ENCODE measurements at regions not wholly inside any gene's neighbourhood (a gene's known extent, or its start where the extent isn't known, plus 50 kb on each side); places are given as distances from the start of the nearest gene placed in this dataset.

DNA sequence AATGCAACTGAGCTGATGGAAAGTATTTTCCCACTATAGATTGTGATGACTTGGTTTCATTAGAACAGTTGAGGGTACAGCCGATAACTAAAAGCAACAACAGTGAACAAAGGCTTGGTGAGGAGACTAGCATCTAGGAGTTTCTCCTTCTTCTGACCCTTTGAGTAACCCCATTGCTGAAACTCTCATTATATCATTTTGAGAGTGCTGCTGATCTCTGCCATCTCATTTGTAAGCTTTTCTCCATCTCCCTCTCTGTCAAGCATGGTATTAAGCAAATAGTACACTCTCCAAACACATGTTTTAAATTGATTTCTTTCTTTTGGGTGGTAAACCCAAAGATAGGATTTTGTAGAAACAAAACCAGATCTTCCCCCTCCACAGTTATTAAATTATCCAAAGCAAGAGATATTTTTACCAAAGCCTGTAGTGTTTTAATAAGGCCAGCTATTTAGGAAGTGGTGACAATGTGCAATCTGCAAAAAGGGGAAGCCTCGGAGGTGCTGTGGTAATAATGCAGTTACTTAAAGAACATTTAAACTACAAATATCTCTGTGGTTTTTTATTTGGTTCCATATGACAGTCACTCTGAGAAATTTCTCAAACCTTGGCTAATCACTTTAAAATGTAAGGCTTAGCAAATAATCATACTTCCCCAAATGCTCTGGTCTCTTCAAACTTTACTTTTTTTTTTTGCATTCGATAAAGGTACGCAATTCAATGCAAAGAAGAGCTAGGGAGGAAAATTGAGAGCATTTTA lies 287.5 kb downstream of the HLX start (continued):
- TF ChIP-seq CEBPB (IDR thresholded peaks at IDR 0.05; ENCODE audit: borderline replicate concordance in 1 of 2, low read depth in 2 of 2, low read length in 2 of 2) = no peak; a peak in 1 of 4 replicates
- TF ChIP-seq NRF1 (conservative IDR thresholded peaks at IDR 0.05; ENCODE audit: low read depth, low read length) = no peak
- TF ChIP-seq KLF5 (IDR thresholded peaks at IDR 0.05; ENCODE audit: partially characterized antibody) = no peak
- TF ChIP-seq ZNF217 (IDR thresholded peaks at IDR 0.05) = peak; percentile 92
- TF ChIP-seq SIN3A (IDR thresholded peaks at IDR 0.05; ENCODE audit: low read depth, low read length) = no peak
- TF ChIP-seq CBX3 (IDR thresholded peaks at IDR 0.05; ENCODE audit: borderline replicate concordance, low read depth) = no peak
- TF ChIP-seq, protein P1, sequence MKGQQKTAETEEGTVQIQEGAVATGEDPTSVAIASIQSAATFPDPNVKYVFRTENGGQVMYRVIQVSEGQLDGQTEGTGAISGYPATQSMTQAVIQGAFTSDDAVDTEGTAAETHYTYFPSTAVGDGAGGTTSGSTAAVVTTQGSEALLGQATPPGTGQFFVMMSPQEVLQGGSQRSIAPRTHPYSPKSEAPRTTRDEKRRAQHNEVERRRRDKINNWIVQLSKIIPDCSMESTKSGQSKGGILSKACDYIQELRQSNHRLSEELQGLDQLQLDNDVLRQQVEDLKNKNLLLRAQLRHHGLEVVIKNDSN (IDR thresholded peaks at IDR 0.05; ENCODE audit: borderline replicate concordance, extremely low read length, insufficient read depth, low read depth, low read length) = no peak
- 0 out of 2 replicates have a peak, but pooled peaks have one; percentile 32 for TF ChIP-seq GABPA (IDR thresholded peaks at IDR 0.05; ENCODE audit: low read depth)
- TF ChIP-seq RELA (IDR thresholded peaks at IDR 0.05; ENCODE audit: borderline replicate concordance, partially characterized antibody) = no peak
- TF ChIP-seq BMI1 (IDR thresholded peaks at IDR 0.05; ENCODE audit: borderline replicate concordance) = peak; percentile 61; the same call in 1 of the 2 replicates
- TF ChIP-seq LARP7 (IDR thresholded peaks at IDR 0.05) = no peak
- TF ChIP-seq POU2F2 (IDR thresholded peaks at IDR 0.05; ENCODE audit: borderline replicate concordance, low read depth, low read length) = peak; percentile 32; the same call in 1 of the 3 replicates
- peak; percentile 93 for TF ChIP-seq RUNX3 (IDR thresholded peaks at IDR 0.05; ENCODE audit: low read length)
- no peak for TF ChIP-seq KDM1A (IDR thresholded peaks at IDR 0.05; ENCODE audit: borderline replicate concordance)
- peak; percentile 98 for TF ChIP-seq SPI1 (IDR thresholded peaks at IDR 0.05; ENCODE audit: borderline replicate concordance, insufficient read depth, low read depth, low read length)
- TF ChIP-seq, protein P2, sequence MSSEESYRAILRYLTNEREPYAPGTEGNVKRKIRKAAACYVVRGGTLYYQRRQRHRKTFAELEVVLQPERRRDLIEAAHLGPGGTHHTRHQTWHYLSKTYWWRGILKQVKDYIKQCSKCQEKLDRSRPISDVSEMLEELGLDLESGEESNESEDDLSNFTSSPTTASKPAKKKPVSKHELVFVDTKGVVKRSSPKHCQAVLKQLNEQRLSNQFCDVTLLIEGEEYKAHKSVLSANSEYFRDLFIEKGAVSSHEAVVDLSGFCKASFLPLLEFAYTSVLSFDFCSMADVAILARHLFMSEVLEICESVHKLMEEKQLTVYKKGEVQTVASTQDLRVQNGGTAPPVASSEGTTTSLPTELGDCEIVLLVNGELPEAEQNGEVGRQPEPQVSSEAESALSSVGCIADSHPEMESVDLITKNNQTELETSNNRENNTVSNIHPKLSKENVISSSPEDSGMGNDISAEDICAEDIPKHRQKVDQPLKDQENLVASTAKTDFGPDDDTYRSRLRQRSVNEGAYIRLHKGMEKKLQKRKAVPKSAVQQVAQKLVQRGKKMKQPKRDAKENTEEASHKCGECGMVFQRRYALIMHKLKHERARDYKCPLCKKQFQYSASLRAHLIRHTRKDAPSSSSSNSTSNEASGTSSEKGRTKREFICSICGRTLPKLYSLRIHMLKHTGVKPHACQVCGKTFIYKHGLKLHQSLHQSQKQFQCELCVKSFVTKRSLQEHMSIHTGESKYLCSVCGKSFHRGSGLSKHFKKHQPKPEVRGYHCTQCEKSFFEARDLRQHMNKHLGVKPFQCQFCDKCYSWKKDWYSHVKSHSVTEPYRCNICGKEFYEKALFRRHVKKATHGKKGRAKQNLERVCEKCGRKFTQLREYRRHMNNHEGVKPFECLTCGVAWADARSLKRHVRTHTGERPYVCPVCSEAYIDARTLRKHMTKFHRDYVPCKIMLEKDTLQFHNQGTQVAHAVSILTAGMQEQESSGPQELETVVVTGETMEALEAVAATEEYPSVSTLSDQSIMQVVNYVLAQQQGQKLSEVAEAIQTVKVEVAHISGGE (CRISPR knock-in tag; IDR thresholded peaks at IDR 0.05) = no peak
- no peak for TF ChIP-seq SMAD5 (IDR thresholded peaks at IDR 0.05; ENCODE audit: low read depth)
- no peak for TF ChIP-seq ZZZ3 (IDR thresholded peaks at IDR 0.05; ENCODE audit: control insufficient read depth, insufficient read length, low read depth)
- TF ChIP-seq IKZF1 (conservative IDR thresholded peaks at IDR 0.05) = peak; percentile 59
- TF ChIP-seq NFIC (IDR thresholded peaks at IDR 0.05; ENCODE audit: low read depth, low read length) = peak; percentile 89
- no peak for TF ChIP-seq FOXM1 (IDR thresholded peaks at IDR 0.05; ENCODE audit: low read depth, low read length)
- no peak for TF ChIP-seq NFXL1 (IDR thresholded peaks at IDR 0.05; ENCODE audit: borderline replicate concordance)
- peak; percentile 90 for TF ChIP-seq BCL11A (IDR thresholded peaks at IDR 0.05; ENCODE audit: low read depth, low read length)
- no peak for TF ChIP-seq SRF (IDR thresholded peaks at IDR 0.05; ENCODE audit: low read depth in 2 of 2, low read length in 2 of 2)
- TF ChIP-seq NR2F1 (conservative IDR thresholded peaks at IDR 0.05) = peak; percentile 65
- no peak for TF ChIP-seq HDAC6 (IDR thresholded peaks at IDR 0.05; ENCODE audit: unreplicated experiment)
- peak; percentile 86; the same call in 1 of the 2 replicates for TF ChIP-seq BACH1 (IDR thresholded peaks at IDR 0.05; ENCODE audit: borderline replicate concordance)
- peak; percentile 85 for TF ChIP-seq ZNF384 (IDR thresholded peaks at IDR 0.05; ENCODE audit: borderline replicate concordance, low read depth, low read length)
